Activated B cell treated with CpG ODN at 0.5 μM for 24 hours (primary cell): ENCODE measurements at regions not wholly inside any gene's neighbourhood (a gene's known extent, or its start where the extent isn't known, plus 50 kb on each side); places are given as distances from the start of the nearest gene placed in this dataset.
"Not testable (repeated sequence)": the region's sequence is repeated elsewhere in the genome, so short reads cannot be mapped to it uniquely, and the experiment has no call there.

Experiments used
- ATAC-seq: fragments of 200-7000 bp; cut with Tn5 transposase; one replicate; pipeline ENCODE4 v1.10.0; 2021; ENCODE audit warnings: low read depth, mild to moderate bottlenecking, moderate library complexity
- CTCF ChIA-PET: fragments of 350-600 bp; sonication (Branson Sonifier 250); formaldehyde crosslinking; loops from one replicate; lab custom pipeline; 2021; ENCODE audit warnings: antibody characterized with exemption; lab: Charles Lee
- POLR2A ChIA-PET: fragments of 350-600 bp; sonication (Branson Sonifier 250); formaldehyde crosslinking; loops from one replicate; lab custom pipeline; 2021; ENCODE audit warnings: antibody characterized with exemption; lab: Charles Lee
- DNase-seq: peaks from one replicate; pipeline ENCODE4 v3.0.0; 2022
- H3K27ac Mint-ChIP-seq: one replicate; pipeline ENCODE4 v1.8.0; 2020; ENCODE audit warnings: mixed read lengths
- H3K27me3 Mint-ChIP-seq: one replicate; pipeline ENCODE4 v1.8.0; 2021; ENCODE audit warnings: mixed read lengths
- H3K36me3 Mint-ChIP-seq: one replicate; pipeline ENCODE4 v1.8.0; 2021; ENCODE audit warnings: low read depth, mixed read lengths
- H3K4me1 Mint-ChIP-seq: one replicate; pipeline ENCODE4 v1.8.0; 2021; ENCODE audit warnings: mixed read lengths
- H3K4me3 Mint-ChIP-seq: one replicate; pipeline ENCODE4 v1.8.0; 2020; ENCODE audit warnings: mild to moderate bottlenecking, mixed read lengths
- H3K9me3 Mint-ChIP-seq: one replicate; pipeline ENCODE4 v1.8.0; 2020; ENCODE audit warnings: mixed read lengths
- intact Hi-C: fragments of 100-400 bp; cut with micrococcal nuclease; formaldehyde crosslinking; loops from one replicate; pipeline ENCODE4 v1.15.1; 2024
- TF ChIP-seq, protein P1 (sequence below): fragments of 200-600 bp; IDR thresholded peaks from one replicate; pipeline ENCODE4 v1.8.0; 2022; ENCODE audit warnings: antibody characterized with exemption, mild to moderate bottlenecking

- ATAC-seq: peak; percentile 42
- DNase-seq: peak; percentile 46
- H3K4me3 Mint-ChIP-seq: peak overlapping the region; percentile 61
- intact Hi-C loops: no loop called here
- H3K27ac Mint-ChIP-seq: no peak overlapping the region
- peaks cover 2% of the 10 kb centered on the region for H3K9me3 Mint-ChIP-seq
- H3K27me3 Mint-ChIP-seq: peaks cover 57% of the 10 kb centered on the region
- ChIA-PET CTCF (no interaction called here), POLR2A (no interaction called here)
- H3K4me1 Mint-ChIP-seq: peaks cover 36% of the 10 kb centered on the region
- TF ChIP-seq, protein P1, sequence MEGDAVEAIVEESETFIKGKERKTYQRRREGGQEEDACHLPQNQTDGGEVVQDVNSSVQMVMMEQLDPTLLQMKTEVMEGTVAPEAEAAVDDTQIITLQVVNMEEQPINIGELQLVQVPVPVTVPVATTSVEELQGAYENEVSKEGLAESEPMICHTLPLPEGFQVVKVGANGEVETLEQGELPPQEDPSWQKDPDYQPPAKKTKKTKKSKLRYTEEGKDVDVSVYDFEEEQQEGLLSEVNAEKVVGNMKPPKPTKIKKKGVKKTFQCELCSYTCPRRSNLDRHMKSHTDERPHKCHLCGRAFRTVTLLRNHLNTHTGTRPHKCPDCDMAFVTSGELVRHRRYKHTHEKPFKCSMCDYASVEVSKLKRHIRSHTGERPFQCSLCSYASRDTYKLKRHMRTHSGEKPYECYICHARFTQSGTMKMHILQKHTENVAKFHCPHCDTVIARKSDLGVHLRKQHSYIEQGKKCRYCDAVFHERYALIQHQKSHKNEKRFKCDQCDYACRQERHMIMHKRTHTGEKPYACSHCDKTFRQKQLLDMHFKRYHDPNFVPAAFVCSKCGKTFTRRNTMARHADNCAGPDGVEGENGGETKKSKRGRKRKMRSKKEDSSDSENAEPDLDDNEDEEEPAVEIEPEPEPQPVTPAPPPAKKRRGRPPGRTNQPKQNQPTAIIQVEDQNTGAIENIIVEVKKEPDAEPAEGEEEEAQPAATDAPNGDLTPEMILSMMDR: no peak
- H3K36me3 Mint-ChIP-seq: no peaks in the 10 kb centered on the region
Measured at GRCh38 chr20:25865715-25866656, 169.3 kb upstream of the ZNF337 start.

- H3K4me1 Mint-ChIP-seq: peaks cover 43% of the 10 kb centered on the region
- H3K9me3 Mint-ChIP-seq, CTCF ChIA-PET, DNase-seq, intact Hi-C loops, POLR2A ChIA-PET, H3K27ac Mint-ChIP-seq, H3K36me3 Mint-ChIP-seq, ATAC-seq: not testable (repeated sequence)
- H3K4me3 Mint-ChIP-seq: peak overlapping the region; percentile 61
- peaks cover 66% of the 10 kb centered on the region for H3K27me3 Mint-ChIP-seq
Measured at GRCh38 chr20:25864963-25865714, 168.5 kb upstream of the ZNF337 start.

DNA sequence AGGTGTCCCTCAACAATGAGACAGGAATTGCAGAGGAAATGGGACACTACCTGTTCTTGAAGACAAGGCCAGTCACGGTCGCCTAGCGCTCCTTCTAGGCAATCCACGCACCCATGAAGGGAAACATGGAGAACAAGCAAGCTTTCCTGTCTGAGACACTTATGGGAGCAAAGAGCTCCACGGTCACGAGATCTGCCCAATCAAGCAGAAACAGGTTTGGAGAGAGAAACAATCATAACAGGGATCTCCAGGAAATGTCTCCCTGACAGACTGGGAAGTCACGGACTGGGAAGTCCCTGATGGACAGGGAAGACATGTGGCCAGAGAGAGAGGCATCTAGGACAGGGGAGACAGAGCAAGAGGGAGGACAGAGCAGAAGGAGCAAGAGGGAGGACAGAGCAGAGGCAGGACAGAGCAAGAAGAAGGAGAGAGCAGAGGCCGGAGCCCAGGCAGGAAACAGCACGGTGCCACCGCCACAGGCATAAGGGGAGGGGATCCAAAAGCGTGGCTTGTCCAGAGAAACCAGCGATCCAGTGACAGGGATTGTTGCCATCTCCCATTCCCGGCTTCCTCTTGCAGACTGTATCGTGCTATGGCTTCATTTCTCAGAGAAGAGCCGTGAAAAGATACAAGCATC, 167.8 kb upstream of the ZNF337 start:
- Mint-ChIP-seq H3K27ac (no peak overlapping the region), H3K9me3 (peaks cover 2% of the 10 kb centered on the region), H3K27me3 (peaks cover 71% of the 10 kb centered on the region), H3K36me3 (no peaks in the 10 kb centered on the region), H3K4me3 (no peak overlapping the region), H3K4me1 (peaks cover 48% of the 10 kb centered on the region)
- DNase-seq: no peak
- intact Hi-C loops: no loop called here
- CTCF ChIA-PET: no interaction called here
- no peak for ATAC-seq
- TF ChIP-seq, protein P1: no peak
- POLR2A ChIA-PET: no interaction called here

DNA sequence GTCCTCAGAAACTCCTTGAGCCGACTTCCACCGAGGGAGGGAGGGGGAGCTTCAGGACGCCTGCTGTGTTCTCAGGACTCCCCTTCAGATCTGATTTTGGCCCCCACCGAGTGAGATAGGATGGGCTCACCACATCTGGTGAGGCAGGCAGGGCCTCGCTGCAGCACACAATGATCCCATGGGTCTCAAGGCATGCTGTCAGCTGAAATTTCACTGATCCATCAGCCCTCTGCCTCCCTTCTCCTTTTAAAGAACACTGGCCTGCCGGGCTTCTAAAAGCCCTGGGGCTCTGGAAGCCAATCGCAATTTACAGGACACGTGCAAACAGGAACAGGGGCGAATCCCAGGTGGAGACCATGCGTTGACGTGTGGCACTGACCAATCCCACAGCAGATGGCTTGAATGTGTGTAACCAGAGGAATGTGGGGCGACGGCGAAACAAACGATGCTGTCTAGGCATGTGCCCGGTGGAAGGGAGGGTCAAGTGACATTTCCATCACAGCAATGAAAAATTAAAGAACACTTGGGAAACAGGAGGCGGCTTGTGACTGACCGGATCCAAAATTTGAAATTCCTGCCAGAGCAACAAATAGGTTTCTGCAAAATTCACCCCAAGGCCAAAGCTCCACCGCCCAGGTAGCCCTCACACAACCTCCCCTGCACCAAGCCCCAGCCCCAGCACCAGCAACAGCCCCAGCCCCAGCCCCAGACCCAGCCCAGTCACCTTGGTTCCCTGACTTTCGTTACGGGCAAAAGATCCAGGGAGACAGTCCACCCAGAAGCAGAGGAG, 167.1 kb upstream of the ZNF337 start:
- peaks cover 49% of the 10 kb centered on the region for H3K4me1 Mint-ChIP-seq
- H3K36me3 Mint-ChIP-seq: no peaks in the 10 kb centered on the region
- H3K27ac Mint-ChIP-seq: no peak overlapping the region
- no peak for DNase-seq
- H3K9me3 Mint-ChIP-seq: peaks cover 2% of the 10 kb centered on the region
- ATAC-seq: no peak
- peaks cover 67% of the 10 kb centered on the region for H3K27me3 Mint-ChIP-seq
- intact Hi-C loops: no loop called here
- H3K4me3 Mint-ChIP-seq: peak overlapping the region; percentile 72
- TF ChIP-seq, protein P1: no peak
- ChIA-PET POLR2A (no interaction called here), CTCF (interaction anchor here (0.6 kb wide), 1 partner anchor 701 kb away, joined by 3 read pairs; no protein-coding TSS in a partner anchor)

DNA sequence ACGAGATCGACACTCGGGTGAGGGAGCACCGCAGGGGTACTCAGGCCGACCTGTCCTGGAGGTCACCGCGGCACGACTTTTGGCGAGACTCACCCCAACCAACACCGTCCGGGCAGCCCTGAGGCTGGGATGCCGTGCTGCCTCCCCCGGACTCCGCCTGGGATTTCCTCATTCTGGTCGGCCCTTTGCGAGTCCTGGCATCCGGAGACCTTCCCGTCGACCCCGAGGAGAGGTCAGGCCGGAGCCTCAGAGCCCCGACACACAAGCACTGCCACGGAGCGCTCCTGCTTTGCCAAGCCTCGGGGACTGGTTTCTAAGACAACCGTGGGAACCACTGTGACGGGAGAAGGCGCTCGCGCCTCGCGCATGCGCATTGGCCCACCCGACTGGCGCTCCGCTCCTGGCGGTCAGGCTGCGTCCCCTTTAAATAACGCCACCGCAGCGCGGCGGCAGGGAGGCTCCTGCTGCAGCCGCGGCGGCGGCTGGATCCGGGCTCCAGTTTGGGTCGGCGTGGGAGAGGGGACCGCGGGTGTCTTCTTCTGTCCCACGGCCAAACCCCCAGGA, 166.4 kb upstream of the ZNF337 start:
- DNase-seq: peak; percentile 73
- H3K27ac Mint-ChIP-seq, H3K36me3 Mint-ChIP-seq, intact Hi-C loops, POLR2A ChIA-PET, H3K9me3 Mint-ChIP-seq: not testable (repeated sequence)
- CTCF ChIA-PET: interaction anchor here (0.6 kb wide), 1 partner anchor 700 kb away, joined by 3 read pairs; no protein-coding TSS in a partner anchor
- H3K4me1 Mint-ChIP-seq: peaks cover 52% of the 10 kb centered on the region
- peak; percentile 29 for ATAC-seq
- H3K4me3 Mint-ChIP-seq: peak overlapping the region; percentile 72
- peaks cover 69% of the 10 kb centered on the region for H3K27me3 Mint-ChIP-seq
